Activated naive CD4-positive, alpha-beta T cell treated with anti-CD3 and anti-CD28 coated beads, Interleukin-2, amount 50 U/mL, for 72 hours (primary cell): ENCODE measurements at regions not wholly inside any gene's neighbourhood (a gene's known extent, or its start where the extent isn't known, plus 50 kb on each side); places are given as distances from the start of the nearest gene placed in this dataset.
"Not testable (repeated sequence)": the region's sequence is repeated elsewhere in the genome, so short reads cannot be mapped to it uniquely, and the experiment has no call there.

ENCODE experiments used
- ATAC-seq, 2 donors: fragments of 150-1000 bp; cut with Tn5 transposase; 2 replicates each; pipeline ENCODE4 v1.10.0; 2021; ENCODE audit warnings: mild to moderate bottlenecking in 2 of 2, moderate library complexity in 2 of 2
- DNase-seq, 2 donors: peaks; one replicate each; pipeline ENCODE4 v3.0.0; 2021 to 2022; ENCODE audit warnings: low spot score in 2 of 2
- H3K27ac Mint-ChIP-seq, 2 donors: one replicate each; pipeline ENCODE4 v1.8.0; 2022; ENCODE audit warnings: mild to moderate bottlenecking in 2 of 2, mixed read lengths in 2 of 2
- H3K36me3 Mint-ChIP-seq, 2 donors: one replicate each; pipeline ENCODE4 v1.8.0; 2022; ENCODE audit warnings: mixed read lengths in 2 of 2
- H3K9me3 Mint-ChIP-seq, 2 donors: one replicate each; pipeline ENCODE4 v1.8.0; 2022; ENCODE audit warnings: mixed read lengths in 2 of 2

GRCh38 chr9:86997156-86997555 is 49.9 kb upstream of the GAS1 start:
- Mint-ChIP-seq H3K36me3 (no peaks in the 10 kb centered on the region), H3K9me3 (no peaks in the 10 kb centered on the region), H3K27ac (no peak overlapping the region)
- DNase-seq (no peak), ATAC-seq (no peak)

GRCh38 chr9:86997951-86998350 is 50.6 kb upstream of the GAS1 start:
- ATAC-seq = no peak
- DNase-seq = no peak
- Mint-ChIP-seq H3K9me3 (no peaks in the 10 kb centered on the region), H3K36me3 (no peaks in the 10 kb centered on the region), H3K27ac (no peak overlapping the region)

GRCh38 chr9:87002517-87002916 is 55.2 kb upstream of the GAS1 start:
- ATAC-seq (no peak), DNase-seq (no peak)
- H3K36me3 Mint-ChIP-seq = peaks cover 10% of the 10 kb centered on the region in 2 donors
- H3K27ac Mint-ChIP-seq = no peak overlapping the region
- H3K9me3 Mint-ChIP-seq = peaks cover 0 to 5% of the 10 kb centered on the region in 2 donors

GRCh38 chr9:87004016-87004415 is 56.7 kb upstream of the GAS1 start:
- H3K36me3 Mint-ChIP-seq = peaks cover 10% of the 10 kb centered on the region in 2 donors
- H3K27ac Mint-ChIP-seq = no peak overlapping the region
- ATAC-seq (no peak), DNase-seq (no peak)
- H3K9me3 Mint-ChIP-seq = peaks cover 0 to 5% of the 10 kb centered on the region in 2 donors

GRCh38 chr9:87006956-87007355 is 59.6 kb upstream of the GAS1 start:
- H3K9me3 Mint-ChIP-seq = peaks cover 0 to 5% of the 10 kb centered on the region in 2 donors
- ATAC-seq (no peak), DNase-seq (no peak)
- H3K36me3 Mint-ChIP-seq = peaks cover 10% of the 10 kb centered on the region in 2 donors
- H3K27ac Mint-ChIP-seq = no peak overlapping the region

GRCh38 chr9:87007711-87008366 is 60.5 kb upstream of the GAS1 start:
- ATAC-seq = no peak
- Mint-ChIP-seq H3K27ac (no peak overlapping the region), H3K9me3 (peaks cover 0 to 5% of the 10 kb centered on the region in 2 donors), H3K36me3 (peaks cover 10% of the 10 kb centered on the region in 2 donors)
- DNase-seq = no peak

- no peak overlapping the region for H3K27ac Mint-ChIP-seq
- H3K36me3 Mint-ChIP-seq = peaks cover 3% of the 10 kb centered on the region in 2 donors
- DNase-seq = no peak
- no peak for ATAC-seq
- H3K9me3 Mint-ChIP-seq = no peaks in the 10 kb centered on the region
Observed at GRCh38 chr9:87008667-87009066, 61.4 kb upstream of the GAS1 start.

GRCh38 chr9:87010626-87011025 is 63.3 kb upstream of the GAS1 start:
- H3K36me3 Mint-ChIP-seq = no peaks in the 10 kb centered on the region
- DNase-seq = no peak
- H3K9me3 Mint-ChIP-seq = no peaks in the 10 kb centered on the region
- H3K27ac Mint-ChIP-seq = no peak overlapping the region
- no peak for ATAC-seq

- Mint-ChIP-seq H3K9me3 (peaks cover 0 to 6% of the 10 kb centered on the region in 2 donors), H3K36me3 (no peaks in the 10 kb centered on the region), H3K27ac (no peak overlapping the region)
- ATAC-seq (no peak), DNase-seq (no peak)
Observed at GRCh38 chr9:87011551-87011950, 64.2 kb upstream of the GAS1 start.

- Mint-ChIP-seq H3K9me3 (peaks cover 0 to 6% of the 10 kb centered on the region in 2 donors), H3K36me3 (no peaks in the 10 kb centered on the region), H3K27ac (no peak overlapping the region)
- DNase-seq (no peak), ATAC-seq (no peak)
Observed at GRCh38 chr9:87013490-87013889, 66.2 kb upstream of the GAS1 start.

- DNase-seq (no peak), ATAC-seq (no peak)
- Mint-ChIP-seq H3K27ac (no peak overlapping the region), H3K9me3 (peaks cover 0 to 6% of the 10 kb centered on the region in 2 donors), H3K36me3 (no peaks in the 10 kb centered on the region)
Observed at GRCh38 chr9:87014436-87014835, 67.1 kb upstream of the GAS1 start.

GRCh38 chr9:87016681-87017080 is 69.4 kb upstream of the GAS1 start:
- Mint-ChIP-seq H3K27ac (no peak overlapping the region), H3K36me3 (no peaks in the 10 kb centered on the region), H3K9me3 (peaks cover 0 to 6% of the 10 kb centered on the region in 2 donors)
- DNase-seq = no peak
- no peak for ATAC-seq

GRCh38 chr9:87020169-87020950 is 73.1 kb upstream of the GAS1 start:
- Mint-ChIP-seq H3K9me3 (peaks cover 0 to 6% of the 10 kb centered on the region in 2 donors), H3K36me3 (no peaks in the 10 kb centered on the region), H3K27ac (no peak overlapping the region)
- ATAC-seq (no peak), DNase-seq (no peak)

- DNase-seq = no peak
Observed at GRCh38 chr9:87022178-87022577, 74.9 kb upstream of the GAS1 start.

GRCh38 chr9:87026204-87026603 is 78.9 kb upstream of the GAS1 start:
- no peaks in the 10 kb centered on the region for H3K36me3 Mint-ChIP-seq
- no peak overlapping the region for H3K27ac Mint-ChIP-seq
- DNase-seq (no peak), ATAC-seq (no peak)
- no peaks in the 10 kb centered on the region for H3K9me3 Mint-ChIP-seq

More at GRCh38 chr9:87022178-87022577, 74.9 kb upstream of the GAS1 start:
- Mint-ChIP-seq H3K9me3 (no peaks in the 10 kb centered on the region), H3K27ac (no peak overlapping the region), H3K36me3 (no peaks in the 10 kb centered on the region)
- no peak for ATAC-seq

GRCh38 chr9:87028836-87029235 is 81.5 kb upstream of the GAS1 start:
- H3K9me3 Mint-ChIP-seq, DNase-seq, H3K27ac Mint-ChIP-seq, H3K36me3 Mint-ChIP-seq, ATAC-seq: not testable (repeated sequence)

GRCh38 chr9:87029905-87030304 is 82.6 kb upstream of the GAS1 start:
- Mint-ChIP-seq H3K27ac (no peak overlapping the region), H3K9me3 (no peaks in the 10 kb centered on the region), H3K36me3 (no peaks in the 10 kb centered on the region)
- ATAC-seq (no peak), DNase-seq (no peak)

GRCh38 chr9:87034841-87035240 is 87.5 kb upstream of the GAS1 start:
- Mint-ChIP-seq H3K27ac (no peak overlapping the region), H3K36me3 (no peaks in the 10 kb centered on the region), H3K9me3 (no peaks in the 10 kb centered on the region)
- ATAC-seq = no peak
- no peak for DNase-seq
